H1 (cell line): ENCODE measurements at regions not wholly inside any gene's neighbourhood (a gene's known extent, or its start where the extent isn't known, plus 50 kb on each side); places are given as distances from the start of the nearest gene placed in this dataset.

Experiments
- BRCA1 ChIP-seq: IDR thresholded peaks from 2 replicates; pipeline ENCODE4 v1.6.1; 2012; ENCODE audit warnings: low read depth, low read length, improper control_type of control experiment
- TAF7 ChIP-seq: optimal IDR thresholded peaks from 2 replicates; pipeline ENCODE3; 2011; ENCODE audit warnings: low read depth, mild to moderate bottlenecking, inconsistent platforms, low read length, moderate library complexity, borderline replicate concordance
- TEAD4 ChIP-seq: IDR thresholded peaks from 2 replicates; pipeline ENCODE4 v1.6.1; 2012; ENCODE audit warnings: low read depth, low read length, inconsistent platforms, mixed read lengths
- ZNF274 ChIP-seq: IDR thresholded peaks from 2 replicates; pipeline ENCODE4 v1.7.0; 2012; ENCODE audit warnings: low read length, borderline replicate concordance; ENCODE audit errors: extremely low read depth

DNA sequence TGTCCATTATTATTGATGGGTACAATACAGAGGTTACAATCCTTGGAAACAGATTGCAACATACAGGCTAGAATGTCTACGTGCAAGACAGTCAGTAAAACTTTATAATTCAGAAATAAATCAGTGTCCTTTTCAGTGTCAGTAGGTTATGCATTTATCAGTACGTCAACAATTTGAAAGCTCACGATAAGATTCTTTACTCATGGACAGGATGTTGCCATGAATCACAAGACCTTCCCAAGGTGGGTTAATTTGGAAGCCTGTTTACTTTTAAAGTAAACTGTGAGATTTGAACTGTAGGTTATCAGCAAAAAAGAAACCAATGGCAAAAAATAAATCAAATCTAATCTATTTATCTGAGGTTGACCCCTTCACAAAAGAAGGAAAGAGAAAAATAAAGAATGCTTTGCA lies 243.9 kb upstream of the AGTR1 start (continued):
- TF ChIP-seq BRCA1 (no peak), TAF7 (no peak), TEAD4 (no peak), ZNF274 (no peak)
